Kidney (tissue), 13 donors: ENCODE measurements at regions not wholly inside any gene's neighbourhood (a gene's known extent, or its start where the extent isn't known, plus 50 kb on each side); places are given as distances from the start of the nearest gene placed in this dataset.

Experiments used
- DNase-seq, 5 donors: peaks; one replicate each; pipeline ENCODE4 v3.0.0-alpha.2; 2013 to 2020
- FAIRE-seq: peaks from 2 replicates; lab custom pipeline; 2012; peaks lifted over from hg19 to GRCh38; lab: Jason Lieb, UNC
- H3K27ac ChIP-seq, 2 donors: one replicate each; pipeline ENCODE4 v1.7.0; 2013; ENCODE audit warnings: low read depth in 2 of 2, low read length in 2 of 2, inconsistent platforms in 1 of 2
- H3K27me3 ChIP-seq: one replicate; pipeline ENCODE4 v1.7.1; 2013; ENCODE audit warnings: low read length, inconsistent platforms; ENCODE audit not compliant: control insufficient read depth, insufficient read depth
- H3K36me3 ChIP-seq, 3 donors: one replicate each; pipeline versions ENCODE4 v1.7.0 to v1.7.1; 2013; ENCODE audit warnings: low read length in 3 of 3, control low read depth in 1 of 3, inconsistent platforms in 1 of 3; ENCODE audit not compliant: insufficient read depth in 3 of 3, control insufficient read depth in 2 of 3
- H3K4me1 ChIP-seq, 3 donors: one replicate each; pipeline versions ENCODE4 v1.7.0 to v1.7.1; 2013; ENCODE audit warnings: low read length in 3 of 3, inconsistent platforms in 1 of 3, low read depth in 1 of 3; ENCODE audit not compliant: control insufficient read depth in 2 of 3, insufficient read depth in 2 of 3
- H3K4me3 ChIP-seq, 3 donors: one replicate each; pipeline versions ENCODE4 v1.7.0 to v1.8.1; 2013; ENCODE audit warnings: low read length in 3 of 3, control low read depth in 1 of 3, inconsistent platforms in 1 of 3
- H3K9ac ChIP-seq, 3 donors: one replicate each; pipeline versions ENCODE4 v1.7.0 to v1.7.1; 2013; ENCODE audit warnings: low read length in 3 of 3, control low read depth in 1 of 3, inconsistent platforms in 1 of 3
- H3K9me3 ChIP-seq, 3 donors: one replicate each; pipeline versions ENCODE4 v1.7.0 to v1.7.1; 2013; ENCODE audit warnings: low read length in 3 of 3, control low read depth in 1 of 3, inconsistent platforms in 1 of 3; ENCODE audit not compliant: control insufficient read depth in 2 of 3, insufficient read depth in 1 of 3
- intact Hi-C: fragments of 100-400 bp; cut with DNase I; formaldehyde crosslinking; loops from one replicate; pipeline ENCODE4 v1.11.1; 2022
- TF ChIP-seq, protein P1 (sequence below): IDR thresholded peaks from 3 replicates; pipeline ENCODE4 v1.5.1; 2012; ENCODE audit warnings: mild to moderate bottlenecking, moderate library complexity, borderline replicate concordance; ENCODE audit not compliant: insufficient read depth; ENCODE audit errors: extremely low read depth
- donor health status: control.
- donor health status: control.
- donor health status: control.
- donor health status: control.
- donor health status: control.
- donor health status: DM: yes; HTN: yes; CAD: no.
- donor health status: Normal renal cell carcinoma (clear cell type).

DNA sequence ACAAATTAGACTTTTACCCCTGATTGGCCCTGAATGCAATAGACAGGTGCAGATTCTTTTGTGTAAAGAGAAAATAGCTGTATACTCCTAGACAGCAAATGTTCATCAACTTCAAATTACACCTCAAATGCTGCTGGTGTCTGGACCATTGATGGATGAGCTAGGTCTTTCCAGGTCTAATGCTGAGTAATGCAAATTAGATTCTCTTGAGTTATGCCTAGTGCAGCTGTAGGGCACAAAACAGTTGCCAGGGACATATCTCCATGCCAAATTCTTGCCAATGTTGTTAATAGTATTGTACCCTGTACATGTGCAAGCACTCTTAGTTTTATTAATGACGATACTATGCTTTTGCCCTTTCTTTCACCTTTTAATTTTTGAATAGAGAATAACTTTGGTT, 72.3 kb upstream of the CNTLN start:
- DNase-seq (no peak), FAIRE-seq (no peak)
- H3K9me3 ChIP-seq: no peaks in the 10 kb centered on the region
- H3K9ac ChIP-seq: no peak overlapping the region
- H3K36me3 ChIP-seq: no peaks in the 10 kb centered on the region
- TF ChIP-seq, protein P1, sequence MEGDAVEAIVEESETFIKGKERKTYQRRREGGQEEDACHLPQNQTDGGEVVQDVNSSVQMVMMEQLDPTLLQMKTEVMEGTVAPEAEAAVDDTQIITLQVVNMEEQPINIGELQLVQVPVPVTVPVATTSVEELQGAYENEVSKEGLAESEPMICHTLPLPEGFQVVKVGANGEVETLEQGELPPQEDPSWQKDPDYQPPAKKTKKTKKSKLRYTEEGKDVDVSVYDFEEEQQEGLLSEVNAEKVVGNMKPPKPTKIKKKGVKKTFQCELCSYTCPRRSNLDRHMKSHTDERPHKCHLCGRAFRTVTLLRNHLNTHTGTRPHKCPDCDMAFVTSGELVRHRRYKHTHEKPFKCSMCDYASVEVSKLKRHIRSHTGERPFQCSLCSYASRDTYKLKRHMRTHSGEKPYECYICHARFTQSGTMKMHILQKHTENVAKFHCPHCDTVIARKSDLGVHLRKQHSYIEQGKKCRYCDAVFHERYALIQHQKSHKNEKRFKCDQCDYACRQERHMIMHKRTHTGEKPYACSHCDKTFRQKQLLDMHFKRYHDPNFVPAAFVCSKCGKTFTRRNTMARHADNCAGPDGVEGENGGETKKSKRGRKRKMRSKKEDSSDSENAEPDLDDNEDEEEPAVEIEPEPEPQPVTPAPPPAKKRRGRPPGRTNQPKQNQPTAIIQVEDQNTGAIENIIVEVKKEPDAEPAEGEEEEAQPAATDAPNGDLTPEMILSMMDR: no peak
- H3K27me3 ChIP-seq: no peaks in the 10 kb centered on the region
- no peak overlapping the region for H3K4me3 ChIP-seq
- H3K4me1 ChIP-seq: no peaks in the 10 kb centered on the region
- H3K27ac ChIP-seq: no peak overlapping the region
- intact Hi-C loops: no loop called here

GRCh38 chr9:17060450-17060849, 74.4 kb upstream of the CNTLN start:
- no peak for FAIRE-seq
- H3K36me3 ChIP-seq: no peaks in the 10 kb centered on the region
- H3K9ac ChIP-seq: no peak overlapping the region
- TF ChIP-seq, protein P1: no peak
- H3K27ac ChIP-seq: no peak overlapping the region
- intact Hi-C loops: no loop called here
- H3K4me3 ChIP-seq: no peak overlapping the region
- no peaks in the 10 kb centered on the region for H3K4me1 ChIP-seq
- no peaks in the 10 kb centered on the region for H3K9me3 ChIP-seq
- no peak for DNase-seq
- no peaks in the 10 kb centered on the region for H3K27me3 ChIP-seq

DNA sequence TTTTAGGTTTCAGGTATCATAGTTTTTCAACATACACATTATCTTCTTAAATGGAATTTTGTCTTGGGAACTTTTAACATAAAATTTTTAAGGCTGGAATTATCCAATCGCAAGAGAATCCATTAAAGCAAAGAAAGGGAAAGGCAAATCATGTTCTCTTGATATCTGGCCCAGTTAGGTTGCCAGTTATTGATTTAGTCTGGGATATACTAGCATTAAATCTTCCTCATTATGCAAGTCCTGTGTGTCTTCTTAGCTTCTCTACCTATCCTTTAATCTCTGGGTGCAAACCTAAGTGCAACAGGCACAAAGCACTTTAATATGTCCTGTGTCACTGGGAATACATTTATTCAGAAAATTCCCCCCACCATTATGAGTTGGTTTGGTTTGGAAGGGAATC, 75.4 kb upstream of the CNTLN start:
- no peaks in the 10 kb centered on the region for H3K36me3 ChIP-seq
- no peak overlapping the region for H3K4me3 ChIP-seq
- no peak overlapping the region for H3K9ac ChIP-seq
- no peak for DNase-seq
- H3K4me1 ChIP-seq: no peaks in the 10 kb centered on the region
- FAIRE-seq: no peak
- no peaks in the 10 kb centered on the region for H3K27me3 ChIP-seq
- intact Hi-C loops: no loop called here
- no peak overlapping the region for H3K27ac ChIP-seq
- no peaks in the 10 kb centered on the region for H3K9me3 ChIP-seq
- TF ChIP-seq, protein P1: no peak

DNA sequence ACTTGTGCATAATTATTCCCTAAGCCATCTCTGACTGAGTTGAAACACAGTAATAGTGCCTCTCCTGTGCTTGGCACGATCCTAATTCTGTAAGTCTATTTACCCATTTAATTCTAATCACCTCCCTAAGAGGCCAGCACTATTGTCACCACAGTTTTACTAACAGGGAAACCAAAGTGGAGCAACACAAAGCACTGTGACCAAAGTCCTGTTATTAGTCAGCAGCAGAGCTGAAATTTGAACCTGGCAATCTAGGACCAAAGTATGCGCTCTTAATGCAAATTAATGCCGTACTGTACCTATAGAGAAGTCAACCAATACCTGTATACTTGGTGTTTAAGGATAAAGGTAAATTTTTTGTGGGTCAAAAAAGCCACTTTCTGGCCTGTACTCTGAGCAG, 77.1 kb upstream of the CNTLN start:
- DNase-seq: no peak
- no peaks in the 10 kb centered on the region for H3K27me3 ChIP-seq
- H3K9me3 ChIP-seq: no peaks in the 10 kb centered on the region
- H3K9ac ChIP-seq: no peak overlapping the region
- intact Hi-C loops: no loop called here
- H3K4me1 ChIP-seq: no peaks in the 10 kb centered on the region
- no peaks in the 10 kb centered on the region for H3K36me3 ChIP-seq
- H3K4me3 ChIP-seq: no peak overlapping the region
- no peak overlapping the region for H3K27ac ChIP-seq
- FAIRE-seq: no peak
- TF ChIP-seq, protein P1: no peak
